GM19468 (cell line): ENCODE measurements at regions not wholly inside any gene's neighbourhood (a gene's known extent, or its start where the extent isn't known, plus 50 kb on each side); places are given as distances from the start of the nearest gene placed in this dataset.

Experiments
- ATAC-seq: cut with Tn5 transposase; IDR thresholded peaks from one replicate; pipeline ENCODE4 v1.9.1; 2021; ENCODE audit warnings: mild to moderate bottlenecking, moderate library complexity, moderate number of reproducible peaks; ENCODE audit not compliant: unreplicated experiment; ENCODE audit errors: extremely low read depth

- no peak for ATAC-seq
Observed at GRCh38 chr5:138666226-138666742, 86.9 kb upstream of the CTNNA1 start.

- ATAC-seq, result no peak
Observed at GRCh38 chr5:138665261-138665660, 88.0 kb upstream of the CTNNA1 start.

GRCh38 chr5:138664276-138664943 is 88.8 kb upstream of the CTNNA1 start:
- no peak for ATAC-seq

GRCh38 chr5:138663561-138663960 is 88.4 kb upstream of the HSPA9 start:
- ATAC-seq, result no peak

DNA sequence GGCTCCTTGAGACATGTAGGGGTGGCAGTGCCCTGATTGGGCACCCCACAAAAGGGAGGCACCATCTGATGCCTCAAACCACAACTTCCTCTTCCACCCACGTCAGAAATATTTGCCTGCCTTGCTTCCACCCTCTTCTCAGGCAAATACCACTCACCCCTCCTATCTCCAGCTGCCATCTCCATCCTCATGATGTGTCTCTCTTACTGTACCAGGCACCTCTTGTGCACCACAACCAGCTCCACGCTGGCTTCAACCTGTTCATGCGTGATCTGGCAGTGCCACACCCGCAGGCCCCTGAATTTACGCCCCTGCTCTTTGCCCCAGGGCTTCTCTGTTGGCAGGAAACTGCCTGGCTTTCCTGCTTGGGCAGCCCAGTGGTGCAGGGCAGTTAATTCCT is 87.8 kb upstream of the HSPA9 start:
- ATAC-seq, result peak; percentile 81

- no peak for ATAC-seq
Observed at GRCh38 chr5:138662599-138662998, 87.4 kb upstream of the HSPA9 start.

- ATAC-seq, result no peak
Observed at GRCh38 chr5:138661991-138662434, 86.8 kb upstream of the HSPA9 start.

DNA sequence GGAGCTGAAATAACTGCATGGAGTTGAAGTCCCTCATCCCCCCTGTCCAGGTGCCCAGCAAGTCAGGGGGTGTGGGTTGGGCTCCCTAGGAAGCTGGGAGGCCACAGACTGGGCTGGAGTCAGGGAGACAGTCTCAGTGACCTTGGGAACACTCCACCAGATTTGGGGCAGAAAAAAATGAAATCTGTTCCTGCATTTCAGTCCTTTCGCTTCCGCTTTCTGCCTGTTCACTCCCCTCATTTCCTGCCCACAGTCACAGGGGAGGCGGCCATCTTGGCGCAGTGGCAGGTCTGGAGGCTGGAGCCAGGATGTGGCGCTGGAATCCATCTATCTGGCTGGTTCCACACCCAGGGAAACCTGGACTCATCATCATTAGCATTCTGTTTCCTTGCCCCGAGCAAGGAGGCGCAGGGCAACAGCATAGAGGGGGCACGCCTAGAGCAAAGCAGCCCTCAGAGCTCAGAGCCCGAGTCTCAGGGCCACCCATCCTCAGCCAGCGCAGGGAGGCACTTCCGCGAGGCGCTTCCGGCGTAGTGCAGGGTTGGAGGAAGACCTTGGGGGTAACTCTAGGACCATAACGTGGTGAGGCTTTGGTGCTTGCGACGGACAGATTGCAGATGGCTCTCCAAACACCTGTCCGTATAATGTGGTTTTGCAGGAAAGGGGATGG is 86.2 kb upstream of the HSPA9 start:
- no peak for ATAC-seq

- ATAC-seq, result no peak
Observed at GRCh38 chr5:138660051-138660572, 84.9 kb upstream of the HSPA9 start.

DNA sequence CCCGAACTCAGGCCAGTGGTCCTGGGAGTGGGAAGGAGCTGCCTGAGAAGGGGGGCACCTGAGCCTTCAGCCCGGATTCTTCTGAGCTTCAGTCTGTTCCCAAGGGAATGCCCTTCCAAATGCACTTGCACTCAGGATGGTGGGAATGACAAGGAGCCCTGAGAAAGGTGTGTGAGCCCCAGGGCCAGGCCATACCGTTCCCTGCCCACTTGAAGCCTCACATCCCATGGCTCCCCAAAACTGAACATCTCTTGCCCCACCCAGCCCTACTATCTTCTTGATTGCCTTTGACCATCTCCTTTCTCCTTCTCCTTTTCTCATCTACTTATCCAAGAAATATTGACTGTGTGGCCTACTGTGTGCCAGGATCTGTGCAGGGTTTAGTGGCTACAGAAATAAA is 84.4 kb upstream of the HSPA9 start:
- no peak for ATAC-seq

DNA sequence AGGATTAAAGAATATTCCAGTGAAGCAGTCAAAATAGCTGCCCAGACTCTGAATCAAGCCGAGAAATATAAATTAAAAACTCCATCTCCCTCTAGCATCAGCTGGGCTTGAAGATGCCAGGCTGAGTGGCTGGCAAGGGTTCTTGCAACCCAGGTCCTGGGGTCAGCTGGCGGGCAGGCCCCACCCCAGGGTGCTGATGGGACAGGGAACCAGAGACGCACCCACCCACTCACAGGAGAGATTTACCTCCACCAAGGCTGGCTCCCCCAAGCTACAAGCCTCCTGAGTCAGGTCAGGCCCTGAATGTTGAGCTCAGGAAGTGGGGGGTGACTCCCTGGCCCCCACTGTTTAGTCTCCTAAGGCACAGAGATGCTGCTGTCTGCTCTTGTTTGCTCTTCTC is 83.9 kb upstream of the HSPA9 start:
- ATAC-seq, result no peak

- no peak for ATAC-seq
Observed at GRCh38 chr5:138658676-138659075, 83.5 kb upstream of the HSPA9 start.

GRCh38 chr5:138657360-138657759 is 82.2 kb upstream of the HSPA9 start:
- no peak for ATAC-seq

DNA sequence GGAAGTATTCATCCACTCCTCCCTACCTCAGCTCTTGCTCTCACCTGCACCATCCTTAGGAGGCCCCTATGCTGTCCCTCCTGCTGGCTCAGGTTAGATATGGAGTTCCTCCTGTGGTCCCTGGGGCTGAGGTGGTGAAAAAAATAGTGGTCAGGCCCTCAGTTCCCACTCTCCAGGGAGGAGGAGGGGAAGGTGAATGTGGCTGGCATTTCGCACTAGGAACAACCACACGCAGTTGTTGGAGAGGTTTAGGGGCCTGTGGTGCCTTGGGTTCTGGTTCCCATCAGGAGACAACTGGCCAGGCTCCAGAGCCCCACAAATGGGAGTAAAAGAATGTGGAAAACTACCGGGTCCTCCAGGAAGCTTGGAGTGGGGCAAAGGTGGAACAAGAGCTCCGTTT is 81.7 kb upstream of the HSPA9 start:
- no peak for ATAC-seq

- ATAC-seq, result no peak
Observed at GRCh38 chr5:138655530-138656190, 80.5 kb upstream of the HSPA9 start.

DNA sequence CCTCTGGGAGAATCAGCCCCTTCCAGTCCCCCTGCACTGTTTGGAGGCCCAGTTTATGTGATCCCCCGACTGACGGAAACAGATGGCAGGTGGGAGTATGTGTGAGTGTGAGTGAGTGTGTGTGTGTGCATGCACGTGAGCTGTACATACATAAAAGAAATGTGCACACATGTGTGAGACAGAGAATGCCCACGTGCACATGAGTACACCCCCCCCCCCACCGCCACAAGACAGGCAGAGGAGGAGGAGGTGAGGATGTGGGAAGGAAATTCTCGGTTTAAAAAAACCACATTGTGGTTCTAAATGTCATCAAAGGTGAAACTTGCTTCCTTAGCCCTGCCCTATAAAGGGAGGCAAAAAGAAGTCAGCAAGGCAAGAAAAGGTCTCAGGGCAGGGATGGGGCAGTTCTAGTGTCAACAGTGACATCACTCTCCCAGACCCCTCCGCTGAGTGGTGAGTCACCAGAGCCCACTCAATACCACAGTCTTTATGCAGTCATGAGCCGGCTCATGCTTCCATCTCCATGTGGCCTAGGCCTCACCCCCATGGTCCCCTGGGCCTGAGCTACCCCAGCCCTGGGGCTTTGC is 79.2 kb upstream of the HSPA9 start:
- ATAC-seq, result peak; percentile 51

- no peak for ATAC-seq
Observed at GRCh38 chr5:138653502-138653901, 78.3 kb upstream of the HSPA9 start.

- no peak for ATAC-seq
Observed at GRCh38 chr5:138651767-138652117, 76.5 kb upstream of the HSPA9 start.

GRCh38 chr5:138651058-138651766 is 76.0 kb upstream of the HSPA9 start:
- no peak for ATAC-seq

GRCh38 chr5:138650196-138650595 is 75.0 kb upstream of the HSPA9 start:
- ATAC-seq, result no peak
